ENCODE measurements at regions not wholly inside any gene's neighbourhood (a gene's known extent, or its start where the extent isn't known, plus 50 kb on each side); places are given as distances from the start of the nearest gene placed in this dataset.
"Not testable (repeated sequence)": the region's sequence is repeated elsewhere in the genome, so short reads cannot be mapped to it uniquely, and the experiment has no call there.

DNA sequence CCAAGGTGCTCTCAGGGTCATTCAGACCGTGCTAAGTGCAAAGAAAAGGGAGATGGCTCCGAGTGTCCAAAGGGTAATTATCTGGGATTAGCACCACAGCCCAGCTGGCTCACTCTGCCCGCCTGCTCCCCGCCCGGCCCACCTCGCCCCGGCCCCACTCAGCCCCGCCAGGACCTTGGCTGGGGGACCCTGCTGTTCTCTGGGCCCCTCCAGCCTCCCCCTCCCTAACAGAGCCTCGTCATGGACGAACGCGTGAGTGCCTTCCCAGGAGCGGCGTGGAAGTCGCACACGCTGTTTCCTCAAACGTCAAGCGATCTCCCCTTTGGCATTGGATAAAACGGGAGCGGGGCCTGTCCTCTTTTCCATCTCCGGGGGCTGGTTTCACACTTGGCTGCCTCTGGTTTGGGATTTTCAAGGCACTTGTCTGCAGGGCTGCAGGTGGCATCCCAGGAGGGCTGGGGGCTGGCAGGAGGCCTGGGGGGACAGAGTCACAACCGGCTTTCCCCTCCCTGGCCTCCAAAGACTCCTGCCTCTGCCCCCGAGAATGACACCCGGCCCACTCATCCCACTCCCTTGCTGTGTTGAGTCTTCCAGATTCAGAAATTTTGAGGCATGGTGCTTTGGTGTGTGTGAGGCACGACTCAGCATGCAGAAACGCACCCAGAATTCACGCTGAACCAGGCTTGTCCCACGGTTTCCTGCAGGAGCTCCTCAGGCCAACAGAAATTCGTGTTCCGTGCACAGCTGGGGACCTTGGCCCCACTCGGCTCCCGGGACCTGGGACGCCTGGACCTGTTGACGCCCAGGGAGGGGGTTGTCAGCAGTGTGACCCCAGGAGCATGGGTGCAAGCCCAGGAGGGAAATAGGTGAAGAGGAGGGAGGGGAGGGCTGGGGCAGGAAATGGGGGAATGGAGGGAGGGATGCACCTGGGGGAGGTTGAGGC, 110.0 kb downstream of the PDGFA start:
- no peak for DNase-seq (ENCODE audit: low spot score)

DNA sequence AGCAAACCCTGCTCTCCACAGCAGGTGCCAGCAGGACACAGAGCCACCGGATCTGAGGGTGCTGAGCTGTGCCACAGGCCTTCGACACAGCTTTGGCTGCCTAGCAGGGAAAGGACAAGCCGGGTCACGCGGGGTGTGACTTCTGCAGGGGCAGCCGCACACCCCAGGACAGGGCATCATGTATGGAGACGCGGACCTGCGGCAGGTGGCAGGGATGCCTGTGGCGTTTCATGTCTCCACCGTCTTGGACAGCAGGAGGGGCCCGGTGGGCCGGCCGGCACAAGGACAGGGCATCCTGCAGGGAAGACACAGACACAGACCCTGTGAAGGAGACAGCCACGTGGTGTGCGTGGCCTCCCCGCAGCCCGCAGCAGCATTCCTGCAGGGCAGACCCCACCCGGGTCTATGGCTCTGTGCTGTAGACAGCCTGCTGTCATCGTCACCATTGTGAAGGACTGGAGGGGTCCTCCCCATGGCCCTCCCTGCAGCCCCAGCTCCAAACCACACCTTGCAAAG, 109.2 kb downstream of the PDGFA start:
- no peak for DNase-seq (ENCODE audit: low spot score)

DNA sequence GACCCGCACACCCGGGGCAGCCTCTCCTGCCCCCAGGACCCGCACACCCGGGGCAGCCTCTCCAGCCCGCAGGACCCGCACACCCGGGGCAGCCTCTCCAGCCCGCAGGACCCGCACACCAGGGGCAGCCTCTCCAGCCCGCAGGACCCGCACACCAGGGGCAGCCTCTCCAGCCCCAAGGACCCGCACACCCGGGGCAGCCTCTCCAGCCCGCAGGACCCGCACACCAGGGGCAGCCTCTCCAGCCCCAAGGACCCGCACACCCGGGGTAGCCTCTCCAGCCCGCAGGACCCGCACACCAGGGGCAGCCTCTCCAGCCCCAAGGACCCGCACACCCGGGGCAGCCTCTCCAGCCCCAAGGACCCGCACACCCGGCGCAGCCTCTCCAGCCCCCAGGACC, 108.5 kb downstream of the PDGFA start:
- not testable (repeated sequence) for DNase-seq (ENCODE audit: low spot score)

DNA sequence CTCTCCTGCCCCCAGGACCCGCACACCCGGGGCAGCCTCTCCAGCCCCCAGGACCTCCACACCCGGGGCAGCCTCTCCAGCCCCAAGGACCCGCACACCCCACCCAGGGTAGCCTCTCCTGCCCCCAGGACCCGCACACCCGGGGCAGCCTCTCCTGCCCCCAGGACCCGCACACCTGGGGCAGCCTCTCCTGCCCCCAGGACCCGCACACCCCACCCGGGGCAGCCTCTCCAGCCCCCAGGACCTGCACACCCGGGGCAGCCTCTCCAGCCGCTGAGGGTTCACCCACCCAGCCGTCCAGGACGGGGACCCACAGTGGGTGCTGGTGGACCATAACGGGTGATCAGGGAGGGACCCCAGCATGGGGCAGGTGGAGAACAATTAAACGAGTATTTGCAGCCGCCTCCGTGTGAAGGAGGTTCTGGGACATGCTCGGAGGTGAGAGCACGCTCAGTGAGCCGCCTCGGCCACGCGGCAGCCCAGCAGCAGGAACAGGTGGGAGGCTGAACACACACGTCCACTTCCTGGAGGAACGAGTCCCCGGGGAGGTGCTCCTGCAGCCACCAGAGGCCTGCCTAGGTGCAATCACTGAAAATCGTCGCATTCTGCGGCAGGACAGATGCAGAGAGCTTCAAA, 107.9 kb downstream of the PDGFA start:
- no peak for DNase-seq (ENCODE audit: low spot score)

DNA sequence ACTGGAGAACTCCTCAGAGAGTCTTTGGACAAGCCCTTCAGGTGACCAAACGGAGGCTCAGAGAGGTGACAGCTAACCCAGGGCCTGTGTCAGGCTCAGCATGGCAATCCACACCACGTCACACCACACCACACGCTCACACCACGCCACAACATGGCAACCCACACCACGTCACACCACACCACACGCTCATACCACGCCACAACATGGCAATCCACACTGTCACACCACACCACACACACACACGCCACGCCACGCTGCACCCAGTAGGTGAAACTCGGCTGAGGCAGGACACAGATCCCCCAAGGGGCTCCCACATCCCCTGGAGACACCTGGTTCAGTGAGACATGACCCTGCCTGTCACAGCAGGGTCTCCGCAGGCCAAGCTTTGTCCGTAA, 107.3 kb downstream of the PDGFA start:
- no peak for DNase-seq (ENCODE audit: low spot score)

DNA sequence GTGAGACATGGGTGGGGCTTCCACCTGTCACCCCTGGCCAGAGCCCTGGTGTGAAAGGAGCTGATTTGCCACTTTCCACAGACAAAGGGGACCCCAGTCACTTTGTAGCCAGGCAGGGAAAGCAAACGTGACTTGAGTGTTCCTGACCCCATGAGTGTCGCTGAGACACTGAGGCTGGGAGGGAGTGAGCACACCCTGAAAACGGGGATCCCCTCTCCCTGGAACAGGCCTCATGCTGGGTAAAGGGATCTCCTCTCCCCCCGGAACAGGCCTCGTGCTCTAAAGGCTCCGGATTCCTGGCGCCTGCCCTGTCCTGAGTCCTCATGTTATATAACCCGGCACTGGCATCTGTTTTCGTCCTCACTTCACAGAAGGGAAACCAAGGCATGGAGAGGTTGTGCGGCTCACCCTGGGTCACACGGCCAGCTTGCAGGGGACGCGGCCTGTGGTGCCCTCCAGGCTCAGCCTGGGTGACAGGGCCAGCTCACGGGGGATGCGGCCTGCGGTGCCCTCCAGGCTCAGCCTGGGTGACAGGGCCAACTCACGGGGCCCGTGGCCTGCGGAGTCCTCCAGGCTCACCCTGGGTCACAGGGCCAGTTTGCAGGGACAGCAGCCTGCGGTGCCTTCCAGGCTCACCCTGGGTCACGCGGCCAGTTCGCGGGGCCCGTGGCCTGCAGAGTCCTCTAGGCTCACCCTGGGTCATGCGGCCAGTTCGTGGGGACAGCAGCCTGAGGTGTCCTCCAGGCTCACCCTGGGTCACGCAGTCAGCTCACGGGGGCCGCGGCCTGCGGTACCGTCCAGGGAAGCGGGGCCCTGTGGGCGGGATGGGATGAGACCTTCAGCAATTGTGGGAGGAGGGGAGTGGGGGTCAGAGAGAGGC, 104.7 kb downstream of the PDGFA start:
- DNase-seq (ENCODE audit: low spot score), result no peak

DNA sequence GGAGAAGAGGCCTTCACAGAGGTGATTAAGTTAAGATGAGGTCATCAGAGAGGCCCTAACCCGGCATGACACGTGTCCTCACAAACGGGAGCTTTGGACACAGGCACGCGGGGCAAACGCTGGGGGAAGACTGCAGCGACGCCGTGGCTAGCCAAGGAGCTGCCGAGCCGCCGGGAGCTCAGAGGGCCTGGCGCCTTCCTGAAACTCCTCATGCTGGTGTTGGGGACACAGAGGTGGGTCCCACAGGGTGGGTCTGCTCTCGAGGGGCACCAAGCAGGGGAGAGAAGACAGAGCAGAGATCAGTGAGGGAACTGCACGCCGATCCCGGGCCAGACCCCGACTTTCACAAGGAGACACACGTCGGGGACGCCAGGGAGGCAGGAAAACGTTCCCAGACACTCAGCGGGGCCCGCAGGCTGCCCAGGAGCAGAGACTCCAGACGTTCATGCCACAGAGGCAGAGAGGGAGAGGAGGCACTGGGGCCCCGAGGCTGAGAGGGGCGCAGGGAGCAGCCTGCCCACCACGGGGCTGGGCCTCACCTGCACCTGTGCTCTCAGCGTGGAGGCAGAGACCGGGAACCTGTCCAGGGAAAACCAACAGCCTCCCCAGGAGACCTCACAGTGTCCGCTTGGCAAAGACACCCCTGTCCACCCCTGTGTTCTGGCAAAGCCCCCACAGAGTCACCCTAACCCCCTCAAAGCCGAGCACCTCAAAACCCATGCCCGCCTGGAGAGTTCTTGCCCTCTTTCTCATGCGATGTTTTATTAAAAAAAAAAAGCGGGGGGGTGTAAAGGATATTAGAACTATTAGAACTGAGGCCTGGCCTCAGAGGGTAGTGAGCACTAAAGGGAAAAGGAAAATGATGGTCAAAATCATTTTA, 103.8 kb downstream of the PDGFA start:
- no peak for DNase-seq (ENCODE audit: low spot score)

DNA sequence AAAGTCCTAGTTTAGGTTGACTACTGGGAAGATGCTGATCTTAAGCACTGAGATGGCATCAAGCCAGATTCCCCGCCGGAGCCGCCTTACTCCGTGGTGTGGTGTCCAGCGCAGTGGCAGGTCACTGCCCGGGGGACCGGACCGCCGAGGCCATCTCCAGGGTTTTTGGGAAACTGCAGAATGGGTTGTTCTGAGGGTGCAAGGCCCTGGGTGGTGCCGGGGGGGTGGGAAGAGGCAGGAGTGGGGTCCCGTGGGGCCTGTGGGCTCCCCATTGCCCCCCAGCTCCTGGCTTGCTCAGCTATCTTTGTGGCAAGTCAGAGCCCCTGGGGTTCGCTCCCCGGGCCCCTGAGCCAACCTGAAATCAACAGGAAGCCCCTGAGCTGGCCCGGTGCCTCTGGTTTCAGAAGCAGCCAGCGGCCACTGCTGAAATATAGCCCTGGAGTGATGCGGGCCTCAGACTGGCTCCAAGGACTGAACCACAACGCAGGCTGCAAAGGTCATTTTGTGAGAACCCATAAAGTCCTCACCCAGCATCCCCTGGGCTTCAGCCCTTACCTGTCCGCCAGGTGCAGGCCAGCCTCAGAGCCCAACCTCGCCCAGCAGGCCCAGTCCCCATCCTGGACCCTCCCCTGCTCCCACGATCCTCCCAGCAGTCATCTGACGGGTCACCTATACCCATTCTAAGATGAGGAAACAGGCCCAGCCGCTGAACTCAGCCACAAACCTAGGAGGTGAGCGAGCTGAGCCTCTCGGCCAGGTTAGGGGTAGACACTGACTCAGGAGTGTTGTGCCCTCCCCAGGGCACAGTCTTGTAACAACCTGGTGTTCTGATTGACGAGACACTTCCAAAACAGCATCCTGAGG, 102.7 kb downstream of the PDGFA start:
- DNase-seq (ENCODE audit: low spot score), result no peak

DNA sequence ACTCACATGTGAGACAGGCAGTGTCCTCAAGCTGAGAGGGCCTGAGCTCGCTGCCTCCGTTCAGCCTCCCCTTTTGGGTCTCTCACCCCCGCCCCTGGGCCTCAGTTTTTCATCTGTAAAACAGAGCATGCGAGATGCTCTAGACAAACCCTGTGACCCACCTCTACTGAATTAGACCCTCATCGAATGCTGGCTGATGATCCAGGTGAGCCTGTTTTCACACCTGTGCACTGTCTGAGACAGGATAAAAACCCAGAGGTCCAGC, 102.1 kb downstream of the PDGFA start:
- no peak for DNase-seq (ENCODE audit: low spot score)

DNA sequence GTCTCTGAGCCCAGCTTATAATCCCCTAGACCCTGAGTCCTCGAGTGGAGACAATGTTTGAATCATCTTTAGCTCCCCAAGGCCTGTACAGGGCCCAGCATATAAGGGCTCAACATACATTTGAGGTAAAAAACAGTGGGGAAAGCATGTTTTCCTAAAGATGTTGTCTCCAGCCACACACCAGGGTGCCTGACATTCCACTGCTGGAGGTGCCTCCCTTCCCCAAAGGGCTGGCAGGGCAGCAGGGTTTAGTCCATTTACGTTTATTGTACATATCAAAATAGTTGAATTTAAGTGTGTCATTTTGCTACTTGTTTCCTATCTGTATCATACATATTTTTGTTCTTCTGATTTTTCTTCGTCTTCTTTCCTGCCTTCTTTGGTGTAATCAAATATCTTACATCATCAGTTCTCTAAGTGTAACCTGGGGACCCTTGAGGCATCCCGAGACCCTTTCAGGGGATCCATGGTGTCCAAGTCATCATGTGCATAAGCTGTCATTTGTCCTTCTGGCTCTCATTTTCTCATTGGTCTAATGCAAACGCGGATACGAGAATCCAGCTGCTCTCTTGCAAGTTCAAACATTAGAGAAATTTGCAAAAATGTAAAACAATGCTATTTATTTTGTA, 101.6 kb downstream of the PDGFA start:
- no peak for DNase-seq (ENCODE audit: low spot score)

DNA sequence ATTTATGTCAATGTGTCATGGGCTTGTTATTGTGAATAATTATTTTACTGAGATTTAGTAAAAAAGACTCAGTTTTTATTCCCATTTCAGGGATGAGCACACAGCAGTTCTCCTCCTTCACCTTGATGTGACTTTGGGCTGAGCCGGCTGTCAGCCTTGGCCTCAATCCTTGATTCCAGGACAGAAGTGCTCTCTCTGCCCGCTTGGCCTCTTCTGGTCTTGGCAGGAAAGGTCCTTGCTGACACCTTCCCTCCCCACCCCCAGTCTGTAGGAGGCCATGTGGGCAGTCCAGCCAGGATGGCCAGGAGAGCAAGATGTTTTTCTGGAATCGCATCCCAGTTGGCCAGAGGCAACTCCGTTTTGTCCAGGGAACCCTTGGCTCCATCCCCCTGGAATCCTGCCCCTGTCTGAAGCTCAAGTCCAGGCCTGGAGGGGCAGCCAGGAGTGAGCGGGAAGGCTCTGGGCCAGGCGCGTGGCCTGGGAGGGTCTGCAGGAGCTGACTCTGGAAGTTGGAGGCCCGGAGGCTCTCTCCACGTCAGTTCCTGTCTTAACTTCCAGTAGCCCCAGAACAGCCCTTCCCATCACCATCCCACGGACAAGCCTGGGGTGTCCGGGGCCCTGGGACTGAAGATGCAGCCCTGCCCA, 100.9 kb downstream of the PDGFA start:
- no peak for DNase-seq (ENCODE audit: low spot score)

DNA sequence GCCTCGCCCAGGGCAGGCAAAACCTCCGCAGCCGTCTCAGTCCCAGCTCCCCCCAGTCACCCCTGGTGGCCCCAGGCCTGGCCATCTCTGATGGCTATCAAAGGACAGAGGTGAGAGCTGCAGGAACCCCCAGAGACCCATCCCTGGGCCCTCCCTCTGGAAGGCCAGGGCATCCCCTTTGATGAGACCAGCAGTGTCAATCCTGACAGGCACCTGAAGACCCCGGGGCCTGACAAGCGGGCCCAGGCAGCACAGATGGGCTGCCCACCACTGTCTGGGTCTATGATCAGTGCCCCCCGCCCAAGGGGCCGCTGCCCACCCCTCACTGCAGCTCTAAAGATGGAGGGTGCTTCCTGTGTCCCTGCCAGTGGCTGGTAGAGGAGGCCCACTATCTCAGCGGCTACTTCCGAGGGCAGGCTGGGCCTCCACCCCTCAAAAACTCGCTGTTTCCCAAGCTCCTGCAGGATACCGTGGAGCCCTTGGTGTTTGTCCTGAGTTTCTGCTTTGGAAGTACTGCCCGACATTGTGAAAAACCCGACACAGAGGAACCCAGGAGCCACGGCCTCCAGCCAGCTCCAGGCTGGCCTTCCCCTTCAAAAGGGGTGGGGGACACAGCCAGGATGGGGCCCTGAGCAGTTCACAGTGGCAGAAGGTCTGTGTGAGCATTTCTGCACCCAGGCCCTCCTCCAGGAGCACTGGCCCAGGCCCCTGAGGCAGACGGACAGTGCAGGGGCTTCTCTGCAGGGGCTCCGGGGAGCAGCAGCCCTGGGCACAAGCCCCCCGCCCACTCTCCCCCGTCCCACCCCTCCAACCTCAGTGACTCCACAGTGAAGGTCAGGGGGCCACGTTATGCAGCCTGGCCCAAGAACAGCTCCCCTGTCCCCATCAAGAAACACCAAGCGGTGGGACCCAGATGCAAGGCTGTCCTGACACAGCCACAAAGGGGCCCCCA, 99.2 kb downstream of the PDGFA start:
- no peak for DNase-seq (ENCODE audit: low spot score)

DNA sequence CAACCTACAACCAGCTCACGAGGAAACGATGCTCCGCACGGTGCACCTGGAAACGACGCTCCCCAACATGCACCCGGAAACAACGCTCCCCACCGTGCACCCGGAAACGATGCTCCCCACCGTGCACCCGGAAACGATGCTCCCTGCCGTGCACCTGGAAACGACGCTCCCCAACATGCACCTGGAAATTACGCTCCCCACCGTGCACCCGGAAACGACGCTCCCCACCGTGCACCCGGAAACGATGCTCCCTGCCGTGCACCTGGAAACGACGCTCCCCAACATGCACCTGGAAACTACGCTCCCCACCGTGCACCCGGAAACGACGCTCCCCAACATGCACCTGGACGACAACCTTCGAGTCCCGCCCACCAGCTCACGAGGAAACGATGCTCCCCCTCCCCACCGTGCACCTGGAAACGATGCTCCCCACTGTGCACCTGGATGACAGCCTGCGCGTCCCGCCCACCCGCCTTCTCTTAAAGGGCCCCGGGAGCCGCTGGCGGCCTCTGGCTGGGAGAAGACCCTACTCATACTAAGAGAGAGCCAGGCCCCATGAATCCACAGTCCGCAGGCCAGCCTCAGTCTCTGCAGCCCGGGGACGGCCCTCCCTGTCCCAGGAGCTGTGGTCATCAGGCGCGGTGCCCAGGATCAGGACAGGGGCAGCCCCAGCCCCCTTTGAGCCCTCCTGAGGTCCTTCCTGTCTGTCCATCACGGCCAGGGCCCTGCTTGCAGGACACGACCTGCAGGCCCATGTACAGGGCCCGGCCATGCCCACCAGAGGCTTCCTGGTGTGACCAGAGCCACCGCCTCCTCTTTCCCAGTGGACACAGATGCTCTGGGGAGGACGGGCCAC, 98.3 kb downstream of the PDGFA start:
- DNase-seq (ENCODE audit: low spot score), result no peak

DNA sequence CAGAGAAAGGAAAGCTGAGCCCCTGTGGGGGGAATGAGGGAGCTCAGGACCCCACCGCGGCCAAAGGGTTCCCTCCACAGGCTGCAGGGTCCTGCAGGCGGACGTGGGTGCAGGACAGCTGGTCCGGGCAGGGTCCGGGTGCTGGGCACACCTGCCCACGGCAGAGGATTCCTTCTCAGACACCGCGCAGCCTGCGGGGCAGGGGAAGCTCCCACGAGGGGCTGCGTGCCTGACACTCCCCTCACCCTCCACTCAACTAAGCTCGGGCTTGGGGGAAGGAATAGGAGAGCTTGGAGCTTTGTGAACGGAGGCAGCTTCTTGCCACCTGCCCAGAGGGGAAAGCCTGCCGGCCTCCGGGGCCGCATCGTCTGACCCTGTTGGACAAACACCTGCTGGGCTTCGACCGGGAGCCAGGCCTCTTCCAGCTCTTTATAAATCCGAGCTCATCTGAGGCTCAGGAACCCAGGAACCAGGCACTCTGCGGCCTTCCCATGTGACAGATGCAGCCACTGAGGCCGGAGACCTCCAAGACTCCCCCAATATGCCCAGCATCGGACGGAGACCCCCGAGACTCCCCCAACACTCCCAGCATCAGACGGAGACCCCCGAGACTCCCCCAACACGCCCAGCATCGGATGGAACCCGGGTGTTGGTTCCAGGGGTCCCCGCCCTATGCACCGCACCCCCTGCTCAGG, 97.3 kb downstream of the PDGFA start:
- no peak for DNase-seq (ENCODE audit: low spot score)

DNA sequence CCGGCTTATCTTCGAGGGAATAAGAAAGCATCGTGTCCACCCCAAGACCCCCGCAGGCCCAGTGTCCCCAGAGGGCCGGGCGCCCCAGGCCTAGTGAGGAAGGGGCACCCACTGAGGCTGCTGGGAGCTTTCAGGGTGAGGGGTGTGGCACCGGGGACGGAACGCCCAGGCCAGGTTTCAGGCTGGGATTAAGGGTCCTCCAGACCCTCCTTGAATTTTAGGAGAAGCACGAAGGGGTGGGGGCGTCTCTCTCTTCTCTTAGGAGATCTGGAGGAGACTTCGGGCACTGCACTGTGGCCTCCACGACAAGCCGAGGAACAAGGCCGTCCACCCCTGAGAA, 96.8 kb downstream of the PDGFA start:
- DNase-seq (ENCODE audit: low spot score), result no peak

DNA sequence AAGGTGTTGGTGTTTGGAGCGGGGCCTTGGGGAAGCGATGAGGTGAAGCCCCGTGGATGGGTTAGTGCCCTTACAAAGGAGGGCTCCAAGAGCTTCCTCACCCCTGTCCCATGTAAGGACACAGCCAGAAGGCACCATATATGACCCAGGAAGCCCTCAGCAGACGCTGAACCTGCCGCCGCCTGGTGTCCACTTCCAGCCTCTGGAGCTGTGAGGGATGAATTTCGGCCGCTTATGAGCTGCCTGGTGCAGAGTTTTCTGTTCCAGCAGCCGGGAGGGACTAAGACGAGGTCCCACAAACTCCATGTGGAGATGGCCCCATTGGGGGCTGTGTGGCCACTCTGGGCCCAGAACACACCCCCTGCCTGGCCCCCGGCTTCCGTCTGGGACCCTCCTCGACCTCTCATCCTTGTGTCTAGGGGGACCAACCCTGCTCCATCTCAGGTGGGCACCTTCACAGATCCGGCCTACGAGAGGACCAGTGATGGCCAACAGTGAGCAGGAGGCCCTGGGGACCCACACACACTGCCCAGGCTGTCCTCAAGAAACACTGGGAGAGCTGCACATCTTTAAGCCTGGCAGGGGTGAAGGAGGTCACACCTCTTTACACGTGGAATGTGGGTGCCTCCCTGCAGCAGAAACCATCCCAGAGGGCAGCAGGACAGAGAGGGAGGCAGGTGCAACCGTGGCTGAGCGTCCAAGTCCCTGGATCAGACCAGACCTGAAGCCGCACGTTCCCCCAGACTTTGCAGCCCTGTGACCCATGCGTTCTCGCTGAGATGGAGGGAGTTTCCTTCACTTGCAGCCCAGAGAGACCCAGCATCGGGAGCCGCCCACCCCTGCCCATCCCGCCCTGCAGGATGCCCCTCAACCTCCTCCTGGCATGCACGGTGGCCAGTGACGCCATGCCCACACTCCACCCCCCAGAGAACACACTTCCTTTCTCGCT, 96.1 kb downstream of the PDGFA start:
- DNase-seq (ENCODE audit: low spot score), result no peak

Measured in ecto neural progenitor cell (in vitro differentiated cells).